Fibroblast of lung (primary cell): ENCODE measurements at regions not wholly inside any gene's neighbourhood (a gene's known extent, or its start where the extent isn't known, plus 50 kb on each side); places are given as distances from the start of the nearest gene placed in this dataset.

Experiments used
- CTCF ChIP-seq, 2 donors: IDR thresholded peaks in 1 of 2; conservative IDR thresholded peaks in 1 of 2; 1 replicate in 1 of 2; 2 replicates in 1 of 2; pipeline ENCODE4 v1.5.1; 2011 to 2012; ENCODE audit warnings: low read length in 2 of 2, control low read depth in 1 of 2, inconsistent platforms in 1 of 2, low read depth in 1 of 2, mild to moderate bottlenecking in 1 of 2
- EZH2 ChIP-seq: IDR thresholded peaks from 2 replicates; pipeline ENCODE4 v1.5.1; 2012; ENCODE audit warnings: low read length, control low read depth, mild to moderate bottlenecking; ENCODE audit errors: missing control alignments

- TF ChIP-seq CTCF (conservative IDR thresholded peaks at IDR 0.05 in 1 of 2, IDR thresholded peaks at IDR 0.05 in 1 of 2; ENCODE audit: low read depth in 1 of 2, low read length in 2 of 2): no peak
- no peak for TF ChIP-seq EZH2
Measured at GRCh38 chrX:793216-793770, 162.7 kb downstream of the SHOX start.
